H1 (cell line): ENCODE measurements at regions not wholly inside any gene's neighbourhood (a gene's known extent, or its start where the extent isn't known, plus 50 kb on each side); places are given as distances from the start of the nearest gene placed in this dataset.
"Not testable (repeated sequence)": the region's sequence is repeated elsewhere in the genome, so short reads cannot be mapped to it uniquely, and the experiment has no call there.

Experiments
- CTCF ChIA-PET: fragments of 300-600 bp; sonication (Branson Sonifier 250); formaldehyde crosslinking; loops from one replicate; lab custom pipeline; 2021; ENCODE audit not compliant: partially characterized antibody; lab: Charles Lee
- POLR2A ChIA-PET: fragments of 300-600 bp; sonication (Branson Sonifier 250); formaldehyde crosslinking; loops from one replicate; lab custom pipeline; 2021; ENCODE audit warnings: inconsistent platforms; ENCODE audit not compliant: partially characterized antibody; lab: Charles Lee
- DNase-seq, 2 experiments: peaks; one replicate each; pipeline versions ENCODE4 v3.0.0 to v3.0.0-alpha.2; 2010 to 2022; ENCODE audit warnings: low spot score in 2 of 2, low read depth in 1 of 2, mixed read lengths in 1 of 2
- FAIRE-seq: peaks from 2 replicates; lab custom pipeline; 2011; peaks lifted over from hg19 to GRCh38; lab: Jason Lieb, UNC
- H2AFZ ChIP-seq: 2 replicates; pipeline ENCODE4 v1.8.1; 2012; ENCODE audit warnings: low read length, inconsistent platforms
- H2AK5ac ChIP-seq: 2 replicates; pipeline ENCODE4 v1.6.1; 2013; ENCODE audit warnings: low read depth, low read length
- H2BK120ac ChIP-seq: replicated peaks from 2 replicates; pipeline ENCODE3; 2013; ENCODE audit warnings: low read depth, low read length, inconsistent platforms
- H2BK12ac ChIP-seq: 2 replicates; pipeline ENCODE4 v1.6.1; 2013; ENCODE audit warnings: low read depth, low read length
- H2BK15ac ChIP-seq: 2 replicates; pipeline ENCODE4 v1.6.1; 2013; ENCODE audit warnings: low read length
- H2BK20ac ChIP-seq: 2 replicates; pipeline ENCODE4 v1.6.1; 2013; ENCODE audit warnings: low read length
- H2BK5ac ChIP-seq: 2 replicates; pipeline ENCODE4 v1.6.1; 2013; ENCODE audit warnings: low read depth, low read length
- H3K14ac ChIP-seq: 2 replicates; pipeline ENCODE4 v1.6.1; 2013; ENCODE audit warnings: inconsistent platforms; ENCODE audit not compliant: insufficient read length
- H3K18ac ChIP-seq: 2 replicates; pipeline ENCODE4 v1.6.1; 2013; ENCODE audit warnings: low read length; ENCODE audit errors: extremely low read depth
- H3K23ac ChIP-seq: 2 replicates; pipeline ENCODE4 v1.6.1; 2013; ENCODE audit warnings: inconsistent platforms; ENCODE audit not compliant: insufficient read length
- H3K23me2 ChIP-seq: 2 replicates; pipeline ENCODE4 v1.6.1; 2013; ENCODE audit warnings: low read depth, low read length
- H3K27ac ChIP-seq: 2 replicates; pipeline ENCODE4 v1.6.1; 2011; ENCODE audit warnings: low read depth, low read length, inconsistent platforms
- H3K27me3 ChIP-seq, 4 experiments: replicated peaks in 1 of 4; 1 replicate in 1 of 4; 2 replicates in 3 of 4; pipeline versions ENCODE4 v1.6.1 to v1.8.1; 2011 to 2013; ENCODE audit warnings: low read length in 3 of 4, mild to moderate bottlenecking in 3 of 4, inconsistent platforms in 2 of 4, mixed read lengths in 2 of 4, moderate library complexity in 1 of 4; ENCODE audit not compliant: control insufficient read depth in 3 of 4, insufficient read depth in 3 of 4; ENCODE audit errors: extremely low read depth in 1 of 4
- H3K36me3 ChIP-seq, 4 experiments: 2 replicates each; pipeline versions ENCODE4 v1.6.1 to v1.8.1; 2011 to 2013; ENCODE audit warnings: mild to moderate bottlenecking in 4 of 4, low read length in 3 of 4, moderate library complexity in 2 of 4, control low read depth in 1 of 4, inconsistent platforms in 1 of 4; ENCODE audit not compliant: insufficient read depth in 4 of 4, control insufficient read depth in 2 of 4
- H3K4ac ChIP-seq: replicated peaks from 2 replicates; pipeline ENCODE3; 2013; ENCODE audit warnings: low read length, low read depth, mixed read lengths, inconsistent platforms; ENCODE audit not compliant: insufficient read length
- H3K4me1 ChIP-seq, 4 experiments: replicated peaks in 1 of 4; 1 replicate in 1 of 4; 2 replicates in 3 of 4; pipeline versions ENCODE4 v1.6.1 to v1.8.1; 2011 to 2013; ENCODE audit warnings: low read length in 3 of 4, inconsistent platforms in 2 of 4, mixed read lengths in 1 of 4; ENCODE audit not compliant: insufficient read depth in 4 of 4, control insufficient read depth in 3 of 4
- H3K4me2 ChIP-seq, 2 experiments: 2 replicates each; pipeline versions ENCODE4 v1.6.1 to v1.8.1; 2011 to 2013; ENCODE audit warnings: low read depth in 2 of 2, low read length in 2 of 2, control low read depth in 1 of 2, inconsistent platforms in 1 of 2, mild to moderate bottlenecking in 1 of 2; ENCODE audit not compliant: insufficient read depth in 1 of 2
- H3K4me3 ChIP-seq, 4 experiments: fragments of 200-600, 300-600 bp in 1 of 4; sonication (generic), shearing (Covaris generic), sonication (Bioruptor Twin) in 1 of 4; 2 replicates each; pipeline versions ENCODE4 v1.5.1 to v1.8.1; 2011 to 2016; ENCODE audit warnings: low read length in 4 of 4, low read depth in 3 of 4, control low read depth in 2 of 4, inconsistent platforms in 2 of 4, mild to moderate bottlenecking in 2 of 4, mixed read lengths in 1 of 4, moderate library complexity in 1 of 4; ENCODE audit not compliant: insufficient read depth in 2 of 4; ENCODE audit errors: extremely low read depth in 1 of 4
- H3K56ac ChIP-seq: replicated peaks from 2 replicates; pipeline ENCODE3; 2013; ENCODE audit warnings: low read depth, mild to moderate bottlenecking, mixed read lengths, low read length, inconsistent platforms; ENCODE audit not compliant: insufficient read length
- H3K79me1 ChIP-seq: 2 replicates; pipeline ENCODE4 v1.6.1; 2013; ENCODE audit warnings: low read depth, low read length, control low read depth
- H3K79me2 ChIP-seq, 2 experiments: 2 replicates each; pipeline versions ENCODE4 v1.6.1 to v1.8.1; 2012 to 2013; ENCODE audit warnings: low read length in 2 of 2, mild to moderate bottlenecking in 2 of 2, inconsistent platforms in 1 of 2; ENCODE audit not compliant: insufficient read depth in 2 of 2, control insufficient read depth in 1 of 2
- H3K9ac ChIP-seq, 4 experiments: replicated peaks in 1 of 4; 1 replicate in 1 of 4; 2 replicates in 3 of 4; pipeline versions ENCODE4 v1.6.1 to v1.8.1; 2011 to 2013; ENCODE audit warnings: low read depth in 3 of 4, low read length in 3 of 4, control low read depth in 2 of 4, mild to moderate bottlenecking in 2 of 4, moderate library complexity in 2 of 4, inconsistent platforms in 1 of 4; ENCODE audit errors: extremely low read depth in 1 of 4
- H3K9me3 ChIP-seq, 2 experiments: 2 replicates each; pipeline versions ENCODE4 v1.6.1 to v1.8.1; 2012 to 2013; ENCODE audit warnings: mild to moderate bottlenecking in 2 of 2, moderate library complexity in 2 of 2, control low read depth in 1 of 2, inconsistent platforms in 1 of 2, low read depth in 1 of 2, low read length in 1 of 2, mixed read lengths in 1 of 2; ENCODE audit not compliant: insufficient read depth in 2 of 2
- H4K20me1 ChIP-seq, 2 experiments: replicated peaks in 1 of 2; 2 replicates each; pipeline versions ENCODE3 to v1.8.1; 2011 to 2013; ENCODE audit warnings: inconsistent platforms in 2 of 2, low read length in 2 of 2, mild to moderate bottlenecking in 1 of 2; ENCODE audit not compliant: insufficient read depth in 2 of 2, control insufficient read depth in 1 of 2
- H4K5ac ChIP-seq: 2 replicates; pipeline ENCODE4 v1.6.1; 2013; ENCODE audit warnings: low read length, low read depth, mixed read lengths, inconsistent platforms; ENCODE audit not compliant: insufficient read length
- H4K8ac ChIP-seq: 2 replicates; pipeline ENCODE4 v1.8.0; 2013; ENCODE audit warnings: mild to moderate bottlenecking, moderate library complexity, low read length, inconsistent platforms; ENCODE audit not compliant: insufficient read depth; ENCODE audit errors: extremely low read depth
- H4K91ac ChIP-seq: replicated peaks from 2 replicates; pipeline ENCODE3; 2013; ENCODE audit warnings: low read length, mixed read lengths, inconsistent platforms; ENCODE audit not compliant: insufficient read length
- WGBS, 2 experiments: shearing (Covaris generic) in 1 of 2; methylation state at CpG; one replicate each; pipeline versions ENCODE4 v1.1.6 to v1.1.7; 2013 to 2015; ENCODE audit warnings: low lambda C conversion rate in 2 of 2, mixed read lengths in 2 of 2, inconsistent platforms in 1 of 2, low coverage in 1 of 2, missing lambda C conversion rate in 1 of 2; ENCODE audit not compliant: insufficient replicate concordance in 2 of 2, insufficient coverage in 1 of 2, insufficient read length in 1 of 2; ENCODE audit errors: extremely low coverage in 1 of 2, missing lambda C conversion rate in 1 of 2; 5-methylcytosine and 5-hydroxymethylcytosine counted together

GRCh38 chr15:85233791-85234325, 146.5 kb upstream of the AKAP13 start:
- H2BK15ac ChIP-seq, H3K4me2 ChIP-seq, H3K27me3 ChIP-seq, H2AK5ac ChIP-seq, H3K79me2 ChIP-seq, H3K36me3 ChIP-seq, H3K9ac ChIP-seq, H2BK5ac ChIP-seq, FAIRE-seq, H3K79me1 ChIP-seq, H3K4me1 ChIP-seq, H4K20me1 ChIP-seq, H3K27ac ChIP-seq, H3K23me2 ChIP-seq, H3K14ac ChIP-seq, CTCF ChIA-PET, H2BK20ac ChIP-seq, H2BK12ac ChIP-seq, H3K4ac ChIP-seq, H4K5ac ChIP-seq, H2AFZ ChIP-seq, H3K23ac ChIP-seq, H3K18ac ChIP-seq, H4K91ac ChIP-seq, H3K9me3 ChIP-seq, H3K56ac ChIP-seq, H4K8ac ChIP-seq, POLR2A ChIA-PET, H2BK120ac ChIP-seq: not testable (repeated sequence)
- DNase-seq, result peak in 1 of 2 experiments; percentile 47
- 11% methylated on average over 7 of the region's 62 CpGs; no CpG with 5 or more reads in 1 of the 2 experiments for WGBS, 2 experiments
- H3K4me3 ChIP-seq, result peak overlapping the region in 3 of 4 experiments; percentile 5 to 55 (median 42); a peak in 4 of 8 replicates
